ENCODE measurements at regions not wholly inside any gene's neighbourhood (a gene's known extent, or its start where the extent isn't known, plus 50 kb on each side); places are given as distances from the start of the nearest gene placed in this dataset.

GRCh38 chr18:34321066-34321465 is 96.4 kb upstream of the NOL4 start:
- POLR2A ChIA-PET = no interaction called here
- H3K4me1 ChIP-seq (ENCODE audit: insufficient read depth, low read length) = no peaks in the 10 kb centered on the region
- BruUV-seq (replicated peaks) = no TSS peak
- in situ Hi-C loops (cut with HindIII; ENCODE audit: extremely low pct_ligation_motif_present, low pct_unique_long_range_greater_than_20kb) (loop anchor here (5.0 to 25.0 kb wide), 3 partner anchors 96 to 484 kb away; partner anchors contain the start of gene NOL4), intact Hi-C loops (cut with micrococcal nuclease; ENCODE audit: unreplicated experiment) (loop anchor here (5.0 to 10.0 kb wide), 2 partner anchors 94 to 166 kb away; no protein-coding TSS in a partner anchor)
- CTCF ChIA-PET (ENCODE audit: low intra/inter-chr PET ratio, low total read pairs) = interaction anchor here (3.1 kb wide), 1 partner anchor 198 kb away, joined by 38 read pairs; no protein-coding TSS in a partner anchor
- no peaks in the 10 kb centered on the region for H3K9me3 ChIP-seq (ENCODE audit: low read length)
- DNase-seq (ENCODE audit: low spot score) (no peak), ATAC-seq (no peak), FAIRE-seq (no peak)
- H3K79me2 ChIP-seq (ENCODE audit: insufficient read depth, low read length) = no peaks in the 10 kb centered on the region
- H4K20me1 ChIP-seq (ENCODE audit: insufficient read depth, low read length) = no peaks in the 10 kb centered on the region
- no peak overlapping the region for H3K4me3 ChIP-seq (replicated peaks in 1 of 3; ENCODE audit: insufficient read depth in 1 of 3, low read depth in 2 of 3, low read length in 3 of 3)
- H3K4me2 ChIP-seq (ENCODE audit: low read depth, low read length) = no peak overlapping the region
- no peaks in the 10 kb centered on the region for H3K27me3 ChIP-seq (ENCODE audit: control insufficient read depth in 1 of 2, insufficient read depth in 2 of 2, low read length in 2 of 2)
- 0% methylated on average over 2 of the region's 2 CpGs for WGBS (ENCODE audit: low lambda C conversion rate)
- no peak for TF ChIP-seq NFKB2 (CRISPR knock-in tag; IDR thresholded peaks at IDR 0.05; ENCODE audit: borderline replicate concordance)
- no peak for TF ChIP-seq GPBP1L1 (CRISPR knock-in tag; IDR thresholded peaks at IDR 0.05)
- no peak for TF ChIP-seq NFE2L2 (IDR thresholded peaks at IDR 0.05; ENCODE audit: low read length)
- TF ChIP-seq ZXDC (CRISPR knock-in tag; IDR thresholded peaks at IDR 0.05) = no peak
- TF ChIP-seq ZNF253 (CRISPR knock-in tag; IDR thresholded peaks at IDR 0.05; ENCODE audit: borderline replicate concordance) = no peak
- no peak overlapping the region for H3K27ac ChIP-seq (ENCODE audit: extremely low read length, insufficient read depth, low read length)
- H3K36me3 ChIP-seq (replicated peaks in 1 of 2; ENCODE audit: control insufficient read depth in 1 of 2, insufficient read depth in 2 of 2, low read length in 2 of 2) = no peaks in the 10 kb centered on the region
- no peak overlapping the region for H3K9ac ChIP-seq (ENCODE audit: insufficient read depth, low read depth, low read length)
- no peak overlapping the region for H2AFZ ChIP-seq (ENCODE audit: low read length)
